Tibial nerve (tissue), 3 donors: ENCODE measurements at regions not wholly inside any gene's neighbourhood (a gene's known extent, or its start where the extent isn't known, plus 50 kb on each side); places are given as distances from the start of the nearest gene placed in this dataset.

ENCODE experiments used
- POLR2A ChIP-seq, 2 donors: fragments of 450-650 bp; IDR thresholded peaks; one replicate each; pipeline ENCODE4 v1.6.1; 2017; ENCODE audit warnings: antibody characterized with exemption in 2 of 2, mild to moderate bottlenecking in 2 of 2, moderate library complexity in 2 of 2
- TF ChIP-seq, protein P1 (sequence below), 5 experiments: fragments of 200-600 bp in 3 of 5; fragments of 450-650 bp in 2 of 5; sonication (generic) in 3 of 5; IDR thresholded peaks; one replicate each; pipeline ENCODE4 v1.5.1; 2016 to 2019; ENCODE audit warnings: antibody characterized with exemption in 5 of 5, mild to moderate bottlenecking in 3 of 5, moderate library complexity in 2 of 5

DNA sequence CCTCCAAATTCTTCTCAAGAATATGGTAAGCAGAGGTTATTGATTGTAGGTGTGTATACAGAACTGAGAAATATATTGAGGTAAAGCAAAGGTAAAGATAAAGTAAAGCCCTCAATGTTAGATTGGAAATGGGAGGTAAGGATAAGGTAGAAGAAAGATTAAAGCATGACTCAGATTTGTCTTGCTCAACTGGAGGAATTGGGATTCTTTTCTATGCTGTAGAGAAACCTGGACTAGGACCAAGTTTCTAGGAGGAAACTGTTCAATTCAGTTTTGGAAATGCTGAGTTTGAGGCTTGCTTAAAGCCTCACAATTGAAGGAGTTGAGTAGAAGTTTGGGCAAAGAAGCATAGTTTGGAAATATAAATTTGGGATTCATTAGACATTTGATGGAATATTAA is 634.0 kb upstream of the PTCHD4 start:
- TF ChIP-seq, protein P1, sequence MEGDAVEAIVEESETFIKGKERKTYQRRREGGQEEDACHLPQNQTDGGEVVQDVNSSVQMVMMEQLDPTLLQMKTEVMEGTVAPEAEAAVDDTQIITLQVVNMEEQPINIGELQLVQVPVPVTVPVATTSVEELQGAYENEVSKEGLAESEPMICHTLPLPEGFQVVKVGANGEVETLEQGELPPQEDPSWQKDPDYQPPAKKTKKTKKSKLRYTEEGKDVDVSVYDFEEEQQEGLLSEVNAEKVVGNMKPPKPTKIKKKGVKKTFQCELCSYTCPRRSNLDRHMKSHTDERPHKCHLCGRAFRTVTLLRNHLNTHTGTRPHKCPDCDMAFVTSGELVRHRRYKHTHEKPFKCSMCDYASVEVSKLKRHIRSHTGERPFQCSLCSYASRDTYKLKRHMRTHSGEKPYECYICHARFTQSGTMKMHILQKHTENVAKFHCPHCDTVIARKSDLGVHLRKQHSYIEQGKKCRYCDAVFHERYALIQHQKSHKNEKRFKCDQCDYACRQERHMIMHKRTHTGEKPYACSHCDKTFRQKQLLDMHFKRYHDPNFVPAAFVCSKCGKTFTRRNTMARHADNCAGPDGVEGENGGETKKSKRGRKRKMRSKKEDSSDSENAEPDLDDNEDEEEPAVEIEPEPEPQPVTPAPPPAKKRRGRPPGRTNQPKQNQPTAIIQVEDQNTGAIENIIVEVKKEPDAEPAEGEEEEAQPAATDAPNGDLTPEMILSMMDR (IDR thresholded peaks at IDR 0.05), result no peak
- TF ChIP-seq POLR2A (IDR thresholded peaks at IDR 0.05), result no peak
